K562 (cell line): ENCODE measurements at regions not wholly inside any gene's neighbourhood (a gene's known extent, or its start where the extent isn't known, plus 50 kb on each side); places are given as distances from the start of the nearest gene placed in this dataset.

Experiments
- ATAC-seq: fragments of 200-7000 bp; cut with Tn5 transposase; 3 replicates; pipeline ENCODE4 v1.9.1; 2020; ENCODE audit warnings: moderate library complexity
- BruUV-seq: library from RNA; stranded (reverse); fragments of 400-500 nt; replicated peaks from 2 replicates; lab custom pipeline; 2021; lab: Mats Ljungman, UMichigan
- CTCF ChIA-PET: fragments of 300-600 bp; formaldehyde crosslinking; extraction: SDS; loops from one replicate; lab custom pipeline; 2021; ENCODE audit warnings: low intra/inter-chr PET ratio; lab: Yijun Ruan, JAX
- POLR2A ChIA-PET: fragments of 300-600, 350-650 bp; sonication (Branson Sonifier 250); formaldehyde crosslinking; extraction: SDS; loops from one replicate; lab custom pipeline; 2021; ENCODE audit warnings: antibody characterized with exemption, inconsistent platforms; lab: Yijun Ruan, JAX
- DNase-seq, 4 experiments: peaks; one replicate each; pipeline versions ENCODE4 v3.0.0 to v3.0.0-alpha.2; 2011 to 2018; ENCODE audit warnings: low spot score in 3 of 4, mixed read lengths in 3 of 4; ENCODE audit errors: extremely low read depth in 1 of 4
- FAIRE-seq: peaks from 2 replicates; lab custom pipeline; 2011; peaks lifted over from hg19 to GRCh38; lab: Jason Lieb, UNC
- H2AFZ ChIP-seq: 2 replicates; pipeline ENCODE4 v1.6.0; 2011; ENCODE audit warnings: low read depth, low read length, control low read depth, inconsistent platforms
- H3K27ac ChIP-seq: fragments of 200-600 bp; 3 replicates; pipeline ENCODE4 v1.8.0; 2011; ENCODE audit warnings: low read depth, mild to moderate bottlenecking, control low read depth, inconsistent platforms, low read length, moderate library complexity, mixed read lengths; ENCODE audit errors: extremely low read depth
- H3K27me3 ChIP-seq, 2 experiments: fragments of 300-600 bp in 1 of 2; 2 replicates in 1 of 2; 3 replicates in 1 of 2; pipeline versions ENCODE4 v1.6.0 to v1.8.0; 2011; ENCODE audit warnings: inconsistent platforms in 2 of 2, low read length in 2 of 2, mild to moderate bottlenecking in 1 of 2, mixed read lengths in 1 of 2, moderate library complexity in 1 of 2; ENCODE audit not compliant: control insufficient read depth in 2 of 2, insufficient read depth in 2 of 2
- H3K36me3 ChIP-seq: fragments of 300-600 bp; 3 replicates; pipeline ENCODE4 v1.8.0; 2011; ENCODE audit warnings: mild to moderate bottlenecking, low read length, inconsistent platforms; ENCODE audit not compliant: control insufficient read depth, insufficient read depth
- H3K4me1 ChIP-seq, 2 experiments: fragments of 200-600 bp in 1 of 2; replicated peaks in 1 of 2; 2 replicates in 1 of 2; 3 replicates in 1 of 2; pipeline versions ENCODE4 v1.5.1 to v1.8.0; 2011; ENCODE audit warnings: inconsistent platforms in 2 of 2, low read length in 2 of 2, mild to moderate bottlenecking in 1 of 2, mixed read lengths in 1 of 2, moderate library complexity in 1 of 2; ENCODE audit not compliant: control insufficient read depth in 2 of 2, insufficient read depth in 2 of 2
- H3K4me2 ChIP-seq: 2 replicates; pipeline ENCODE4 v1.6.1; 2011; ENCODE audit warnings: low read length, control low read depth, inconsistent platforms, mixed read lengths; ENCODE audit not compliant: insufficient read depth
- H3K4me3 ChIP-seq: fragments of 200-600 bp; sonication (generic), shearing (Covaris generic); 2 replicates; pipeline ENCODE4 v1.5.1; 2016; ENCODE audit warnings: control low read depth, inconsistent platforms
- H3K79me2 ChIP-seq: fragments of 200-600 bp; 3 replicates; pipeline ENCODE4 v1.8.0; 2011; ENCODE audit warnings: low read length, inconsistent platforms; ENCODE audit not compliant: control insufficient read depth, insufficient read depth
- H3K9ac ChIP-seq, 2 experiments: 2 replicates each; pipeline versions ENCODE4 v1.6.0 to v1.6.1; 2011; ENCODE audit warnings: low read depth in 2 of 2, low read length in 2 of 2, control low read depth in 1 of 2, inconsistent platforms in 1 of 2, mild to moderate bottlenecking in 1 of 2, mixed read lengths in 1 of 2; ENCODE audit not compliant: insufficient read depth in 1 of 2
- H3K9me1 ChIP-seq: one replicate; pipeline ENCODE4 v1.6.0; 2011; ENCODE audit warnings: inconsistent platforms, mild to moderate bottlenecking, low read length, moderate library complexity; ENCODE audit not compliant: control insufficient read depth, insufficient read depth
- H3K9me3 ChIP-seq: replicated peaks from 2 replicates; pipeline ENCODE4 v1.5.1; 2011; ENCODE audit warnings: low read depth, low read length, inconsistent platforms; ENCODE audit not compliant: control insufficient read depth, insufficient read depth
- H4K20me1 ChIP-seq: replicated peaks from 2 replicates; pipeline ENCODE4 v1.6.1; 2011; ENCODE audit warnings: low read length, inconsistent platforms, mixed read lengths; ENCODE audit not compliant: control insufficient read depth, insufficient read depth
- ATF2 ChIP-seq: sonication (generic); formaldehyde crosslinking; IDR thresholded peaks from 2 replicates; pipeline ENCODE4 v1.8.1; 2022; ENCODE audit warnings: missing genetic modification reagents
- CBX2 ChIP-seq: fragments of 200-600 bp; sonication (generic); IDR thresholded peaks from one replicate; pipeline ENCODE4 v1.6.1; 2012; ENCODE audit warnings: mild to moderate bottlenecking, low read length, inconsistent platforms; ENCODE audit not compliant: insufficient read depth, poor library complexity, severe bottlenecking
- DEAF1 ChIP-seq: fragments of 450-650 bp; formaldehyde crosslinking; IDR thresholded peaks from 2 replicates; pipeline ENCODE4 v1.4.0; 2020; ENCODE audit warnings: mild to moderate bottlenecking, moderate library complexity
- FOSL1 ChIP-seq: fragments of 200-800 bp; sonication (Bioruptor generic); conservative IDR thresholded peaks from 2 replicates; pipeline ENCODE4 v1.6.1; 2016; ENCODE audit warnings: missing genetic modification characterization, missing compliant biosample characterization
- KLF6 ChIP-seq: fragments of 250-450 bp; sonication (Bioruptor Pico); IDR thresholded peaks from 2 replicates; pipeline ENCODE4 v1.4.0; 2020; ENCODE audit warnings: mild to moderate bottlenecking, moderate library complexity, borderline replicate concordance
- SMC3 ChIP-seq: conservative IDR thresholded peaks from 2 replicates; pipeline ENCODE4 v1.6.1; 2011; ENCODE audit warnings: low read depth, low read length, improper control_type of control experiment; ENCODE audit not compliant: insufficient read depth
- SRF ChIP-seq, 2 experiments: fragments of 250-450, 450-650 bp in 1 of 2; sonication (Bioruptor Pico) in 1 of 2; sonication (generic) in 1 of 2; formaldehyde crosslinking; IDR thresholded peaks; 2 replicates each; pipeline versions ENCODE4 v1.5.0 to v1.5.1; 2020 to 2022; ENCODE audit warnings: mild to moderate bottlenecking in 1 of 2, missing genetic modification reagents in 1 of 2
- TAL1 ChIP-seq: fragments of 450-650 bp; IDR thresholded peaks from 2 replicates; pipeline ENCODE4 v1.6.1; 2016; ENCODE audit warnings: mild to moderate bottlenecking
- TCF3 ChIP-seq: sonication (generic); formaldehyde crosslinking; IDR thresholded peaks from 2 replicates; pipeline ENCODE4 v1.4.0; 2020; ENCODE audit warnings: mild to moderate bottlenecking, missing genetic modification reagents
- WGBS: fragments of 100-300 bp; shearing (Covaris generic); methylation state at CpG from one replicate; pipeline ENCODE4 v1.1.6; 2016; ENCODE audit warnings: low coverage, mixed read lengths; ENCODE audit not compliant: insufficient coverage; ENCODE audit errors: missing lambda C conversion rate; 5-methylcytosine and 5-hydroxymethylcytosine counted together
- in situ Hi-C: fragments of 300-500 bp; cut with MboI; formaldehyde crosslinking; loops from 4 replicates; pipeline ENCODE4 v1.15.0; 2018; ENCODE audit warnings: inconsistent platforms, mixed read lengths
- intact Hi-C: fragments of 100-400 bp; cut with micrococcal nuclease; formaldehyde crosslinking; loops from 2 replicates; pipeline ENCODE4 v1.14.2; 2022

- TF ChIP-seq KLF6 (no peak), SRF (CRISPR knock-in tag; IDR thresholded peaks at IDR 0.05) (no peak), TCF3 (CRISPR knock-in tag) (no peak), TAL1 (no peak), CBX2 (no peak)
These were observed 583.7 kb downstream of the BRD1 start (continued) for GRCh38 chr22:49243965-49244364.

- FAIRE-seq (no peak), ATAC-seq (no peak), DNase-seq (no peak)
- intact Hi-C loops: no loop called here
- 0% methylated on average over 5 of the region's 5 CpGs for WGBS
- H3K36me3 ChIP-seq: no peaks in the 10 kb centered on the region
- H3K4me2 ChIP-seq: no peak overlapping the region
- H3K27ac ChIP-seq: no peak overlapping the region
- H4K20me1 ChIP-seq: no peaks in the 10 kb centered on the region
- no TSS peak for BruUV-seq
- H2AFZ ChIP-seq: no peak overlapping the region
- H3K79me2 ChIP-seq: no peaks in the 10 kb centered on the region
- POLR2A ChIA-PET: no interaction called here
- H3K4me3 ChIP-seq: no peak overlapping the region
- no peak overlapping the region for H3K9ac ChIP-seq
- H3K9me1 ChIP-seq: peaks cover 2% of the 10 kb centered on the region
- H3K9me3 ChIP-seq: no peaks in the 10 kb centered on the region
- no peaks in the 10 kb centered on the region; a peak in 1 of 5 replicates for H3K27me3 ChIP-seq
- TF ChIP-seq ATF2 (no peak), SMC3 (no peak), DEAF1 (CRISPR knock-in tag) (no peak), FOSL1 (tag) (no peak)
- CTCF ChIA-PET: no interaction called here
- H3K4me1 ChIP-seq: no peaks in the 10 kb centered on the region
- in situ Hi-C loops: no loop called here
These were observed 584.3 kb downstream of the BRD1 start for GRCh38 chr22:49243335-49243734.
